MM.1S (cell line): ENCODE measurements at regions not wholly inside any gene's neighbourhood (a gene's known extent, or its start where the extent isn't known, plus 50 kb on each side); places are given as distances from the start of the nearest gene placed in this dataset.

Experiments
- DNase-seq: peaks from one replicate; pipeline ENCODE4 v3.0.0-alpha.2; 2015
- H2AFZ ChIP-seq: fragments of 300-600 bp; sonication (generic); 2 replicates; pipeline ENCODE4 v1.6.0; 2016; ENCODE audit warnings: antibody characterized with exemption, low read length
- H3F3A ChIP-seq: fragments of 300-600 bp; sonication (generic); 2 replicates; pipeline ENCODE4 v1.6.1; 2016; ENCODE audit warnings: mild to moderate bottlenecking, antibody characterized with exemption, low read length, moderate library complexity, mixed read lengths; ENCODE audit not compliant: insufficient read depth
- H3K27ac ChIP-seq: fragments of 300-600 bp; sonication (generic); 2 replicates; pipeline ENCODE4 v1.5.1; 2016; ENCODE audit warnings: mild to moderate bottlenecking, low read length
- H3K27me3 ChIP-seq: fragments of 300-600 bp; sonication (generic); replicated peaks from 2 replicates; pipeline ENCODE4 v1.6.0; 2016; ENCODE audit warnings: low read length; ENCODE audit not compliant: insufficient read depth
- H3K36me3 ChIP-seq: fragments of 300-600 bp; sonication (generic); replicated peaks from 2 replicates; pipeline ENCODE4 v1.6.1; 2016; ENCODE audit warnings: mild to moderate bottlenecking, low read length, mixed read lengths; ENCODE audit not compliant: insufficient read depth
- H3K4me1 ChIP-seq: fragments of 300-600 bp; sonication (generic); 2 replicates; pipeline ENCODE4 v1.6.1; 2016; ENCODE audit warnings: low read length, mixed read lengths
- H3K4me2 ChIP-seq: fragments of 300-600 bp; sonication (generic); 2 replicates; pipeline ENCODE4 v1.6.0; 2016; ENCODE audit warnings: low read depth, low read length
- H3K4me3 ChIP-seq: fragments of 300-600 bp; sonication (generic); 2 replicates; pipeline ENCODE4 v1.5.1; 2016; ENCODE audit warnings: low read length, mixed read lengths
- H3K79me2 ChIP-seq: fragments of 300-600 bp; sonication (generic); 2 replicates; pipeline ENCODE4 v1.6.1; 2016; ENCODE audit warnings: mixed run types, low read length, mixed read lengths
- H3K9ac ChIP-seq: fragments of 300-600 bp; sonication (generic); 2 replicates; pipeline ENCODE4 v1.6.1; 2016; ENCODE audit warnings: low read length, mixed read lengths
- H3K9me2 ChIP-seq: fragments of 300-600 bp; sonication (generic); replicated peaks from 2 replicates; pipeline ENCODE4 v1.6.1; 2016; ENCODE audit warnings: mild to moderate bottlenecking, low read length, mixed read lengths; ENCODE audit not compliant: insufficient read depth
- H3K9me3 ChIP-seq: fragments of 300-600 bp; sonication (generic); replicated peaks from 2 replicates; pipeline ENCODE4 v1.6.1; 2016; ENCODE audit warnings: mild to moderate bottlenecking, low read length, mixed read lengths; ENCODE audit not compliant: insufficient read depth
- H4K20me1 ChIP-seq: fragments of 300-600 bp; sonication (generic); 2 replicates; pipeline ENCODE4 v1.6.1; 2016; ENCODE audit warnings: mild to moderate bottlenecking, low read length, moderate library complexity, mixed read lengths; ENCODE audit not compliant: insufficient read depth
- EZH2 ChIP-seq: fragments of 300-600 bp; sonication (generic); optimal IDR thresholded peaks from 2 replicates; pipeline ENCODE3; 2017; ENCODE audit warnings: low read depth, mild to moderate bottlenecking, antibody characterized with exemption, low read length, mixed read lengths
- EZH2phosphoT487 ChIP-seq: fragments of 300-600 bp; sonication (generic); IDR thresholded peaks from 2 replicates; pipeline ENCODE4 v1.6.1; 2018; ENCODE audit warnings: antibody characterized with exemption, low read length
- TF ChIP-seq, protein P1 (sequence below): fragments of 300-600 bp; sonication (generic); IDR thresholded peaks from 2 replicates; pipeline ENCODE4 v1.5.1; 2016; ENCODE audit warnings: antibody characterized with exemption, low read length, mixed read lengths

DNA sequence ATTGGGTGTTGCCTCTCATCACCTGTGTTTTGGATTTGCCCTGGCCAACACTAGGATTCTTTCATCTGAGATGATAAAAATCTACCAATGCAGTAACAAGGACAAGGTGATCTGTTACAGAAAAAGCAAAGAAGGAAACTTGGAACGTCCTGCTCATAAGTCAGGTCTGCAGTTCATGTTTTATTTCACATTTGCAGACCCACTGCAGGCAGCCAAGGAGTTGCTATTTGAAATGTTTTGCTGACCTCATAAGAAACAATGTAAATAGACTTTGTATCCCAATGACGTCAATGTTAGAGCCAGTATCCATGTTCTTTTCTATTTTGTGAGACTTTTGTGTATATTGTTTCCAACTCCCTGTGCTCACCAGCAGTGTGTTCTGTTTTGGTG is 312.9 kb downstream of the DEPDC1B start:
- no peak overlapping the region for H3K27ac ChIP-seq
- H3K9me2 ChIP-seq = no peaks in the 10 kb centered on the region
- H3K4me1 ChIP-seq = no peaks in the 10 kb centered on the region
- no peak overlapping the region for H3K4me2 ChIP-seq
- no peaks in the 10 kb centered on the region for H3K27me3 ChIP-seq
- no peaks in the 10 kb centered on the region for H3F3A ChIP-seq
- no peak overlapping the region for H3K4me3 ChIP-seq
- no peaks in the 10 kb centered on the region for H3K9me3 ChIP-seq
- TF ChIP-seq, protein P1, sequence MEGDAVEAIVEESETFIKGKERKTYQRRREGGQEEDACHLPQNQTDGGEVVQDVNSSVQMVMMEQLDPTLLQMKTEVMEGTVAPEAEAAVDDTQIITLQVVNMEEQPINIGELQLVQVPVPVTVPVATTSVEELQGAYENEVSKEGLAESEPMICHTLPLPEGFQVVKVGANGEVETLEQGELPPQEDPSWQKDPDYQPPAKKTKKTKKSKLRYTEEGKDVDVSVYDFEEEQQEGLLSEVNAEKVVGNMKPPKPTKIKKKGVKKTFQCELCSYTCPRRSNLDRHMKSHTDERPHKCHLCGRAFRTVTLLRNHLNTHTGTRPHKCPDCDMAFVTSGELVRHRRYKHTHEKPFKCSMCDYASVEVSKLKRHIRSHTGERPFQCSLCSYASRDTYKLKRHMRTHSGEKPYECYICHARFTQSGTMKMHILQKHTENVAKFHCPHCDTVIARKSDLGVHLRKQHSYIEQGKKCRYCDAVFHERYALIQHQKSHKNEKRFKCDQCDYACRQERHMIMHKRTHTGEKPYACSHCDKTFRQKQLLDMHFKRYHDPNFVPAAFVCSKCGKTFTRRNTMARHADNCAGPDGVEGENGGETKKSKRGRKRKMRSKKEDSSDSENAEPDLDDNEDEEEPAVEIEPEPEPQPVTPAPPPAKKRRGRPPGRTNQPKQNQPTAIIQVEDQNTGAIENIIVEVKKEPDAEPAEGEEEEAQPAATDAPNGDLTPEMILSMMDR = no peak
- TF ChIP-seq EZH2 (no peak), EZH2phosphoT487 (no peak)
- no peaks in the 10 kb centered on the region for H4K20me1 ChIP-seq
- no peak overlapping the region for H3K9ac ChIP-seq
- H3K79me2 ChIP-seq = no peaks in the 10 kb centered on the region
- no peak for DNase-seq
- H2AFZ ChIP-seq = no peak overlapping the region
- no peaks in the 10 kb centered on the region for H3K36me3 ChIP-seq

DNA sequence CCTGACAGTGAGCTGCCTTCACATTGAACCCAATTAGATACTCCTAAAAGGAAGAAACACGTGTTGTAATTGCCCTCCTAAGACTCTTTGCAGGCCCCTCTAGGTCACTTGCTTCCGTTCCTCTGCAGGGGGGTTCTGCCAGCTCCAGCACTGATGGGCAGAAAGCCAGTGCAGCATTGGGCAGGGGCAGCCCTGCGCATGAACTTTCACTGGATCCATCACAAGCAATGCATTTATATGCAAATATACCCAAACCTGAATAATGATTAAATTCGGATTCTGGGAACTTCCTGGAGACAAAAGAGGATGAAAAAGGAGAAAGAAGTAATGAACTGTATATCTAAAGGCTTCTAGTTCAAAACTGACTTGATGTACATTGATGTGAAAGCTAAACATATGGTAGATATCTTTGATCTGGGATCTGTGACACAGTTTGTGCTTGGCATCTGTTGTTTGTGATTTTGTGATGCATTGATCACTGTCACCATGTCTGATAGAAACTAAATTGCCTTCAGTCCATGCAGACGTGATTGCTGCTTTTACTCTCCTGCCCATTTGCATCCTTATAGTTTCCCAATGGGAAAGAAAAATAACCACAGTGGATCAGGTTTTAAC is 313.4 kb downstream of the DEPDC1B start:
- H3K27ac ChIP-seq = no peak overlapping the region
- H3K79me2 ChIP-seq = no peaks in the 10 kb centered on the region
- H4K20me1 ChIP-seq = no peaks in the 10 kb centered on the region
- TF ChIP-seq EZH2phosphoT487 (no peak), EZH2 (no peak)
- no peak overlapping the region for H3K4me2 ChIP-seq
- H3K9me2 ChIP-seq = no peaks in the 10 kb centered on the region
- H3K36me3 ChIP-seq = no peaks in the 10 kb centered on the region
- H3K9me3 ChIP-seq = no peaks in the 10 kb centered on the region
- no peak overlapping the region for H2AFZ ChIP-seq
- no peak overlapping the region for H3K4me3 ChIP-seq
- no peak for DNase-seq
- H3K27me3 ChIP-seq = no peaks in the 10 kb centered on the region
- no peaks in the 10 kb centered on the region for H3F3A ChIP-seq
- no peak overlapping the region for H3K9ac ChIP-seq
- no peaks in the 10 kb centered on the region for H3K4me1 ChIP-seq

DNA sequence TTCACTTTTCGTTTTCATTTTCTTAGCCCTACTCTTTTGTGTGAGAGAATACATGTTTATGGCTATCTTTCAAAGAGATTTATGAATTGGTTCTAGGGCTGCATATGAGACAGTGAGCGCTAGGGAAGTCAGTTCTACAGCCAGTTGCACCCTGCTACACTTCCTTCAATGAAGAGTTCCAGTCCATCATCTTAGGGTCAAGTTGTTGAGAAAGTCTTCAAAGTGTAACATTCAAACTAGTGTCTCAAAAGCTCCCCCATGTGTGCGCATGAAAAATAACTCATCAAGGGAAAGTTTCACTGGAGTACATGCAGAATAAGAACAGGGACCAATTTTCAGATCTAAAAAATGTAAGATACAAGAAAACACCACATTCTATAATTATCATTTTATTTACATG is 317.2 kb downstream of the DEPDC1B start:
- Histone ChIP-seq H3K9me3 (no peaks in the 10 kb centered on the region), H2AFZ (no peak overlapping the region), H3K4me2 (no peak overlapping the region), H3K4me1 (no peaks in the 10 kb centered on the region), H3K9ac (no peak overlapping the region), H3K27me3 (no peaks in the 10 kb centered on the region), H3K36me3 (no peaks in the 10 kb centered on the region), H3K4me3 (no peak overlapping the region), H3K9me2 (no peaks in the 10 kb centered on the region), H3K79me2 (no peaks in the 10 kb centered on the region), H3K27ac (no peak overlapping the region), H3F3A (no peaks in the 10 kb centered on the region), H4K20me1 (no peaks in the 10 kb centered on the region)
- DNase-seq = peak; percentile 30
- TF ChIP-seq EZH2phosphoT487 (no peak), EZH2 (no peak)
- TF ChIP-seq, protein P1 = peak; percentile 43

DNA sequence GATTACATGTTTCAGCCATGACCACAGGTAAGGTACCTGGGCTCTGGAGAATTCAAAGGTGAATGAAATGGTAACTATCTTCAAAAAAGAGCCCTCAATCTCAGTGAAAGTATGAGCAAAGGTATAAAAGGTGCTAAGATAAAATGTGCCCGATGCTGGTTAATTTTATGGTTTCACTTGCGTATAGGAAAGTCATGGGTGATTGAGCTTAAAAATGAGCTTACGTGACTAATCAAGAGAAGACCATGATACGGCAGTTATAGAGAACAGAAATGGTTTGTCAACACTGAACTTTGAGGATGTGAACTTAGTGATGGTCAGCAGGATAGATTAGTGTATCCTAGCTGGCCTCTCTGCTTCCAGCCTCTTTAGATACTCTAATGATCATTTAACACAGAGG is 320.1 kb downstream of the DEPDC1B start:
- H3K9ac ChIP-seq = no peak overlapping the region
- no peak for TF ChIP-seq EZH2

More for the DNA sequence above, 320.1 kb downstream of the DEPDC1B start:
- H3K4me2 ChIP-seq = no peak overlapping the region
- H3K9me2 ChIP-seq = no peaks in the 10 kb centered on the region
- no peaks in the 10 kb centered on the region for H3K79me2 ChIP-seq
- no peak overlapping the region for H3K4me3 ChIP-seq
- H2AFZ ChIP-seq = no peak overlapping the region
- H3K27ac ChIP-seq = no peak overlapping the region
- H3K27me3 ChIP-seq = no peaks in the 10 kb centered on the region
- no peaks in the 10 kb centered on the region for H3K9me3 ChIP-seq
- no peaks in the 10 kb centered on the region for H4K20me1 ChIP-seq
- no peaks in the 10 kb centered on the region for H3F3A ChIP-seq
- no peaks in the 10 kb centered on the region for H3K4me1 ChIP-seq
- no peak for DNase-seq
- H3K36me3 ChIP-seq = no peaks in the 10 kb centered on the region
